NCI-H146 (cell line): ENCODE measurements at regions not wholly inside any gene's neighbourhood (a gene's known extent, or its start where the extent isn't known, plus 50 kb on each side); places are given as distances from the start of the nearest gene placed in this dataset.
A peak's percentile ranks its signal among the peaks of the same experiment; 100 is the strongest.

Experiments
- DNase-seq: peaks from one replicate; lab custom pipeline; 2025; lab: John Stamatoyannopoulos, UW

GRCh38 chr9:13990331-13990730, 323.6 kb downstream of the NFIB start:
- no peak for DNase-seq

GRCh38 chr9:13988944-13989343, 325.0 kb downstream of the NFIB start:
- no peak for DNase-seq

DNA sequence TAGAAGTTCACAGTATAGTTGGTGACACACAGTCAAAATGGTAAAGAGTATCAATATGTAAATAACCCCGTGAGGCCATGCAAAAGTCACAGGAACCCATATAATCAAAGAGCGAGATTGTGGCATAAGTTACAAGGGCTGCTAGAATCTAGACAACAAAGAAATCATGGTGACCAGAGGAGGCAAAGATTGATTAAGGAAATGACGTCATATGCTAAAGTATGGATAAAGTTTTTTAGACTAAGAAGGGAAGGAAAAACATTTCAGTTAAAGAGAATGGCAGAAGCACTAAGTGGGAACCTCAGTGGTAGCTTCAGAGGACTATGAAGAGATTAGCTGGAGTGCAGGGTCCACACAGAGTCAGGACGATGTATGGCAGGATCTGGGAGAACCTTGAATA, 330.3 kb downstream of the NFIB start:
- DNase-seq = no peak

DNA sequence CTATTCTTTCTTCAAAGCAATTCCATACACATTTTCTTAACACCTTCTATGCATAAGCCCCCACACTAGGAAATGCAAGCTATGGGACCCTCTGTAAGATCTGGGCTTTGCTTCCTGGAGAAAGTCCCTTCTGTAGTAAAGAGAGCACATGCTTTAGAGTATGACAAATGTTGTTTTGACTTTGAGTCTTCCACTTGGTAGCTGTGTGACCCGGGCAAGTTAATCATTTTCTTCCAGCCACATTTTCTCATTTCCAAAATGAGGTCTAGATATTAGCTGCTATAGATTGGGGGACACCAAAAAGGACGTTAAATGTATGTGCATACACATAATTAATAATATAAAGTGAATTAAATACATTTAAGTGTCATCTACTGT, 334.0 kb downstream of the NFIB start:
- DNase-seq = no peak

DNA sequence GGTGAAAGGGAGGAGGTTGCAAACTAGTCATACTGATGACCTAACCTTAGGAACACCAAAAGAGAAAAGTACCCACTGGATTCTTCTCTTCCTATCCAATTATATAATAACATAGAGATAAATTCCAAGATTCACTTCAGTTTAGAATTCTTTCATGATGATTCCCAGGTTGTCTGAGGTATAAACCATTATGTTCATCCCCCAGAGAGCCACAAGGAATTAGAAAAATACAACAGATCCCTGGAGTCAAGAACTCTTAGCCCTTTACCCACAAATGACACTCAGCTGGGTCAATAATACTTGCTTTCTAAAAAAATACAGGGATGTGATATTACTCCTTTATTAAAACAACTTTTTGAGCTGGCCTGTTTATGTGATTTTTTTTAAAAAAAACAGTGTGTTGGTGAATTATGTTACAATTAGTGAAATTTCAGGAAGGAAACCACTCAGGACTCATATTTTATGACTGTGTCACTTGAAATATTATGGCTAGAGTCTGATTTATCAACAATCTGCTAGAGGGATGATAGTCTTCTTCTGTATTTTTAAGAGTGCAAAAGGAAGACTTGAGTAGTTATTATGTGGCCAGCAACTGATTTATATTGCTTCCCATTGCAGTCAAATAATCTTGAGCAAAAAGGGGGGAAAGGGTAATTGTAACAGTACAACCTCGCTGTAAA, 338.2 kb downstream of the NFIB start:
- DNase-seq = no peak

- no peak for DNase-seq
Observed at GRCh38 chr9:13974891-13975290, 339.1 kb downstream of the NFIB start.

DNA sequence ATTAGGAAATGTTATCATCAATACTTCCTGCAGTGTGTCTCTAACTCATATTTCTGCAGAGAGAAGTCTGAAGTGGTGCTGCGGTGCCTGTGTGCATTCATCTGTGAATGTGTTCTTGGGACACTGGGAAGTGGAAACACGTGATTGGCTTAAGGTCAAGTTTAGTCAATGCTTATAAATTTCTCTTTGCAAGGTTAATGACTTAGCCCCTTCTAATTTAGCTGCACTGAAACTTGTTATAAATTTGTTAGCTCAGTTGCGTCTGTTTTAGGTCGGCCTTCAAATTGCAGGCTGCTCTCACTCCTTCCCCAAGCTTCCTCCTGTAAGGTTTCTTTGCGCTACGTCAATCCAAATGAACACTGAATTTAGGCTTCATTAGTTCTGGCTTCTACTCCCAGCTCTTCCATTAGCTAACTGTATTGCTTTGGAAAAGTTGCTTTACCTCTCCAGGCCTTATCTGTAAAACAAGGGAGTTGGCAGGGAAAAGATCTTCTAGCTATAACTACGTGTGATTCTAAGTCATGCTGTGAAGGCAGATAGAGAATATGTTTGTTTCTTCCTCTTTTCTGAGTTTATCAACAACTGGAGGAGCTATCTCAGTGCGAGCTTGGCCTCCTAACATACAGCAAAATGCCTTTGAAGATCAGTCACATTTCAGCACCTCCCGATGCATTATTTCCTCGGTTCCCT, 341.8 kb downstream of the NFIB start:
- DNase-seq = no peak

- DNase-seq = no peak
Observed at GRCh38 chr9:13971415-13971814, 342.5 kb downstream of the NFIB start.

- no peak for DNase-seq
Observed at GRCh38 chr9:13970426-13970825, 343.5 kb downstream of the NFIB start.

GRCh38 chr9:13970018-13970417, 343.9 kb downstream of the NFIB start:
- DNase-seq = no peak

- no peak for DNase-seq
Observed at GRCh38 chr9:13967438-13967837, 346.5 kb downstream of the NFIB start.

- DNase-seq = no peak
Observed at GRCh38 chr9:13967011-13967410, 346.9 kb downstream of the NFIB start.

GRCh38 chr9:13963005-13963653, 350.8 kb downstream of the NFIB start:
- no peak for DNase-seq

DNA sequence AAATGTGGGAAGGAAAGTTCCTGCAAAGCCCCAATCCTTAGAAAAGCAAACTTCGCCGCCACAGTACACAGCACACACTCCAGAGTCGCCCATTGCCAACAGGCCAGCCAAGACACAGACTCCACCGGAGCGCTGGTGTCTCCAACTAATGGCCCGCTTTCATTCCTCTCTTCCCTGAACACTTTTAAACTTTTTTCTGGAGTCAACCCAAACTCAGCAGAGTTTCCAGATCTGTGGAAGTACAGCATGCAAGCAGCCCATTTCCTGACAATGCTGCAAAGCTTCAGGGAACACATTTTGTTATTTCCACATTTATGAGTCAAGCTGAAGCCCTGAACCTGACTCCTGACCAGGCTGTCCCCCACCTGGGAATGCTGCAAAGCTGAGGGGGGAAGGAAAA, 351.9 kb downstream of the NFIB start:
- DNase-seq = no peak

DNA sequence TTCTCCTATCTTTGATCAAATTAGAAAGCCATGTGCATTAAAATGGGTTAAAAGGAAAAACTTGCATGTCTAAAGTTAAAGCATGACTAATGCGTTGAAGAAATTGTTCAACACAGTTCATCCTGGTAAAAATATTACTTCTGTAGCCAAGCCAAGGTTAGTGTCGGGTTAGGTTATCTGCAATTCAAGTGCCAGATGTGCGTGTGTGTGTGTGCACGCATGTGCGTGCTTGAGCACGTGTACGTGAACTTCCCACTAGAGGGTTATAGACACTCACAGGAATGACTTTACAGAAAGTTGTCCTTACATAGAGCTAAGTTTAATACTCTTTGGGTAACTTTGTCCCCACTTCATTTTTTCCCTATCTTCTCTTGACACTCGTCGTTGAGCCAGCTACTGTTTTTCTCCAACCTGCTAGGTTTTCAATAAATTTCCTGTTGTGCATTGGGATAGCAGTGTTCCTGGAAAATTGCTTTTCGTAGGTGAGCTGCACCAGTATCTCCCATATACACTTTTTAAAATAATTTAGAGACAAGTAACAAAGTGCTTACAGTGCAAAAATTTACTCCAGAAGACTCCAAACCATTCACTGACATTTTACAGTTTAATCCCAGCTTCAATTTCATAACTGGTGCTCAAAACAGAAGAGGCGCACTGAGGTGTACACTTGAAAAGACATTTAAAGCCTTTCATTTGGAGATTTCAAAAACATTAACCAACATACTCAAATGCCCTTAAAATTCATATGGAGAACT, 353.8 kb downstream of the NFIB start:
- DNase-seq = no peak

GRCh38 chr9:13958672-13959071, 355.3 kb downstream of the NFIB start:
- no peak for DNase-seq

- DNase-seq = no peak
Observed at GRCh38 chr9:13957089-13957488, 356.9 kb downstream of the NFIB start.

DNA sequence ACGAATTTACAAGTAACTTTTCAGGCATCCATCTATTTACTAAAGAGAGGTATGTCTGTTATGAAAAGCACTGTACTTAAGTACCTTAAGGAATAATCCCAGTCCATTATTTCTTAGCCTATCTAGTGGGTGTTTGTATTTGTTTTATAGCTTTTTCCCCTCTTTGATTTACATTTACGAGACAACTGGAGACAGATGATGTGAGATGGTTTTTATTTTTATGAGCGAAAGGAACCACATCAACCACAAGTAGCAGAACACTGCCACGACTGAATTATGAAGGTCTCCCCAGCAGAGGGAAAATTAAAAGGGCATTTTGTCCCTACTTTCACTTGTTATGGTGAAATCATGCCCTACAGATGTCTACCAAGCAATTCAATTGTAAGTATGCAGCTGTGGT, 357.8 kb downstream of the NFIB start:
- no peak for DNase-seq

GRCh38 chr9:13952906-13953305, 361.0 kb downstream of the NFIB start:
- peak; percentile 89 for DNase-seq

DNA sequence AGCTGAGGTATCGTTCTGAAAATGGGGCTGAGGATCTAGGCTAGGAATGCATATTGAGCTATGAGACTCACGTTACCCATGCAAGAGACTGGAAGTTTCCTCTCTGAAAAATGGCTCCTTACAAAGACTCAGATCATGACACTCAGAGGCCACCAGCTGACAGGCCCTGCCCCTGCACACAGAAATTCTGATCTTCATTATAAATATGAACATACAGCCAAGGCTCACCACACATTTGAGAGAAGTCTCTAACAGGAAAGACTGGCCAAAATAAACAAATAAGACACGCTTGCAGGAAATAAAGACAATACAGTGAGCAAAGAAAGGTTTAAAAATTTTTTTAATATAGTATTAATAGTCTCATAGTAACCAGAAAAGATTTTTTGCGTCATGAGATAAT, 365.9 kb downstream of the NFIB start:
- no peak for DNase-seq

DNA sequence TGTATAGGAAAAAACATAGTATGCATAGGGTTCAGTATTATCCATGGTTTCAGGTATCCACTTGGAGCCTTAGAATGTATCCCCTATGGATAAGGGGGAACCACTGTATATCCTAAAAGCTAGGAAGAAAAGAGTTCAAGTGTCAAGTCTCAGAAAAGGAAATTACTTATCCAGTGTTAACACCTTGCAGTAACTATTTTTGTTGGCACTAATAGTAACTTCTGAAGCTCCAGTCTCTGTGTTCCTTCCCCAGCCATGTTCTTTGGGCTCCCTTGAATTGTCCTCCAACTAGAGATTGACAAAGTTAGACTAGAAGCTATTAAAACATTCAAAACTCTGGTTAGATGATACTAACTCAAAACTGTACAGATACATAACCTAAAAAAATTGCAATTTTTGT, 370.8 kb downstream of the NFIB start:
- DNase-seq = no peak

DNA sequence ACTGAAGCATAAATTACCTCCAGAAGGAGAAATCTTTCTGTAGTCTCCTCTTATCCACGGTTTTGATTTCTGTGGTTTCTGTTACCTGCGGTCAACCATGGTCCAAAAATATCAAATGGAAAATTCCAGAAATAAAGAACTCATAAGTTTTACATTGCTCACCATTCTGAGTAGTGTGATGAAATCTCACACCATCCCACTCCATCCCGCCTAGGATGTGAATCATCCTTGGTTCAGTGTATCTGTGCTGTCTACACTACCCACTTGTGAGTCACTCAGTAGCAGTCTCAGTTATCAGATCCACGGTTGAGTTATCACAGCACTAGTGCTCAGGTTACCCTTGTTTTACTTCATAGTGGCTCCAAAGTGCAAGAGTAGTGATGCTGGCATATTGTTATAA, 371.2 kb downstream of the NFIB start:
- no peak for DNase-seq

- DNase-seq = no peak
Observed at GRCh38 chr9:13942201-13942600, 371.7 kb downstream of the NFIB start.
